COR-L47 (cell line): ENCODE measurements at regions not wholly inside any gene's neighbourhood (a gene's known extent, or its start where the extent isn't known, plus 50 kb on each side); places are given as distances from the start of the nearest gene placed in this dataset.
"Not testable (repeated sequence)": the region's sequence is repeated elsewhere in the genome, so short reads cannot be mapped to it uniquely, and the experiment has no call there.

Experiments
- DNase-seq: peaks from one replicate; lab custom pipeline; 2025; lab: John Stamatoyannopoulos, UW

- DNase-seq, result no peak
Measured at GRCh38 chrX:16067886-16068515, 55.4 kb upstream of the GRPR start.

GRCh38 chrX:16063921-16064320 lies 59.4 kb upstream of the GRPR start:
- DNase-seq, result no peak

GRCh38 chrX:16063141-16063540 lies 60.2 kb upstream of the GRPR start:
- no peak for DNase-seq

GRCh38 chrX:16061296-16061695 lies 62.1 kb upstream of the GRPR start:
- DNase-seq, result no peak

- DNase-seq, result no peak
Measured at GRCh38 chrX:16060252-16060651, 63.1 kb upstream of the GRPR start.

GRCh38 chrX:16049126-16049525 lies 74.2 kb upstream of the GRPR start:
- DNase-seq, result not testable (repeated sequence)

- DNase-seq, result no peak
Measured at GRCh38 chrX:16042980-16043379, 80.4 kb upstream of the GRPR start.

- no peak for DNase-seq
Measured at GRCh38 chrX:16039834-16040233, 83.5 kb upstream of the GRPR start.

- DNase-seq, result no peak
Measured at GRCh38 chrX:16039363-16039762, 84.0 kb upstream of the GRPR start.

GRCh38 chrX:16033331-16033730 lies 90.0 kb upstream of the GRPR start:
- DNase-seq, result no peak

- DNase-seq, result no peak
Measured at GRCh38 chrX:16028576-16028975, 94.8 kb upstream of the GRPR start.

- DNase-seq, result no peak
Measured at GRCh38 chrX:16023790-16024734, 99.3 kb upstream of the GRPR start.

- no peak for DNase-seq
Measured at GRCh38 chrX:16022580-16023200, 100.7 kb upstream of the GRPR start.

GRCh38 chrX:16018291-16018690 lies 105.1 kb upstream of the GRPR start:
- no peak for DNase-seq

- no peak for DNase-seq
Measured at GRCh38 chrX:16014171-16014570, 109.2 kb upstream of the GRPR start.

- no peak for DNase-seq
Measured at GRCh38 chrX:16012250-16012649, 111.1 kb upstream of the GRPR start.

- DNase-seq, result no peak
Measured at GRCh38 chrX:16005917-16006316, 117.4 kb upstream of the GRPR start.

- no peak for DNase-seq
Measured at GRCh38 chrX:16002185-16002584, 121.2 kb upstream of the GRPR start.

GRCh38 chrX:15998350-15998749 lies 125.0 kb upstream of the GRPR start:
- no peak for DNase-seq

- no peak for DNase-seq
Measured at GRCh38 chrX:15989716-15990115, 133.6 kb upstream of the GRPR start.

GRCh38 chrX:15988661-15989603 lies 134.3 kb upstream of the AP1S2 start:
- no peak for DNase-seq

GRCh38 chrX:15985937-15986336 lies 131.3 kb upstream of the AP1S2 start:
- no peak for DNase-seq
